SK-N-SH treated with all-trans-retinoic acid at 6 μM for 48 hours (cell line): ENCODE measurements at regions not wholly inside any gene's neighbourhood (a gene's known extent, or its start where the extent isn't known, plus 50 kb on each side); places are given as distances from the start of the nearest gene placed in this dataset.

Experiments used
- ATAC-seq: fragments of 200-7000 bp; cut with Tn5 transposase; 3 replicates; pipeline ENCODE4 v1.9.1; 2020; ENCODE audit warnings: mild to moderate bottlenecking, moderate library complexity
- BACH2 ChIP-seq: fragments of 250-450 bp; sonication (Bioruptor Pico); IDR thresholded peaks from 2 replicates; pipeline ENCODE4 v1.9.0; 2021; ENCODE audit warnings: mild to moderate bottlenecking, borderline replicate concordance
- CREB5 ChIP-seq: fragments of 250-450 bp; sonication (Bioruptor Pico); IDR thresholded peaks from 2 replicates; pipeline ENCODE4 v1.5.1; 2020; ENCODE audit warnings: low read depth, mild to moderate bottlenecking, moderate library complexity
- CSDC2 ChIP-seq: fragments of 250-450 bp; sonication (Bioruptor Pico); IDR thresholded peaks from 2 replicates; pipeline ENCODE4 v1.5.0; 2020; ENCODE audit warnings: mild to moderate bottlenecking, moderate library complexity
- CSRNP3 ChIP-seq: fragments of 250-450 bp; sonication (Bioruptor Pico); IDR thresholded peaks from 2 replicates; pipeline ENCODE4 v1.5.1; 2021; ENCODE audit warnings: mild to moderate bottlenecking, moderate library complexity
- ESRRG ChIP-seq: fragments of 250-450 bp; sonication (Bioruptor Pico); IDR thresholded peaks from 2 replicates; pipeline ENCODE4 v1.6.1; 2021; ENCODE audit warnings: mild to moderate bottlenecking
- GLIS3 ChIP-seq: fragments of 250-450 bp; sonication (Bioruptor Pico); IDR thresholded peaks from 2 replicates; pipeline ENCODE4 v1.5.0; 2020; ENCODE audit warnings: mild to moderate bottlenecking, moderate library complexity
- OSR1 ChIP-seq: fragments of 250-450 bp; sonication (Bioruptor Pico); IDR thresholded peaks from 2 replicates; pipeline ENCODE4 v1.8.0; 2022; ENCODE audit warnings: moderate library complexity, mild to moderate bottlenecking, inconsistent platforms
- PATZ1 ChIP-seq: fragments of 250-450 bp; sonication (Bioruptor Pico); IDR thresholded peaks from 2 replicates; pipeline ENCODE4 v1.8.0; 2020; ENCODE audit warnings: mild to moderate bottlenecking, moderate library complexity, borderline replicate concordance
- POU6F1 ChIP-seq: fragments of 250-450 bp; sonication (Bioruptor Pico); IDR thresholded peaks from 2 replicates; pipeline ENCODE4 v1.8.0; 2021; ENCODE audit warnings: low read depth, mild to moderate bottlenecking, moderate library complexity, borderline replicate concordance
- RARB ChIP-seq: fragments of 250-450 bp; sonication (Bioruptor Pico); IDR thresholded peaks from 2 replicates; pipeline ENCODE4 v1.8.0; 2021; ENCODE audit warnings: mild to moderate bottlenecking, moderate library complexity
- SNAI2 ChIP-seq: fragments of 250-450 bp; sonication (Bioruptor Pico); IDR thresholded peaks from 2 replicates; pipeline ENCODE4 v1.5.0; 2020; ENCODE audit warnings: mild to moderate bottlenecking, moderate library complexity
- TCF4 ChIP-seq: fragments of 250-450 bp; sonication (Bioruptor Pico); IDR thresholded peaks from 2 replicates; pipeline ENCODE4 v1.8.0; 2021; ENCODE audit warnings: mild to moderate bottlenecking, moderate library complexity, borderline replicate concordance
- TSHZ2 ChIP-seq: fragments of 250-450 bp; sonication (Bioruptor Pico); IDR thresholded peaks from 2 replicates; pipeline ENCODE4 v1.5.0; 2020; ENCODE audit warnings: mild to moderate bottlenecking, moderate library complexity
- ZC3H10 ChIP-seq: fragments of 250-450 bp; sonication (Bioruptor Pico); IDR thresholded peaks from 2 replicates; pipeline ENCODE4 v1.5.1; 2021; ENCODE audit warnings: mild to moderate bottlenecking, moderate library complexity
- ZFP3 ChIP-seq: fragments of 250-450 bp; sonication (Bioruptor Pico); IDR thresholded peaks from 2 replicates; pipeline ENCODE4 v1.5.0; 2020; ENCODE audit warnings: mild to moderate bottlenecking, moderate library complexity
- ZFP30 ChIP-seq: fragments of 450-650 bp; formaldehyde crosslinking; IDR thresholded peaks from 2 replicates; pipeline ENCODE4 v1.5.0; 2022; ENCODE audit warnings: mild to moderate bottlenecking, moderate library complexity
- ZNF565 ChIP-seq: fragments of 450-650 bp; formaldehyde crosslinking; conservative IDR thresholded peaks from 2 replicates; pipeline ENCODE4 v1.5.0; 2020; ENCODE audit warnings: low read depth, mild to moderate bottlenecking, moderate library complexity
- ZNF70 ChIP-seq: fragments of 450-650 bp; formaldehyde crosslinking; IDR thresholded peaks from 2 replicates; pipeline ENCODE4 v1.5.0; 2020; ENCODE audit warnings: mild to moderate bottlenecking, moderate library complexity
- ZNF8 ChIP-seq: fragments of 450-650 bp; formaldehyde crosslinking; IDR thresholded peaks from 2 replicates; pipeline ENCODE4 v1.5.0; 2020; ENCODE audit warnings: mild to moderate bottlenecking, moderate library complexity

GRCh38 chrX:39117101-39117500, 315.8 kb downstream of the MID1IP1 start:
- ATAC-seq: no peak
- TF ChIP-seq CREB5 (CRISPR knock-in tag) (no peak), SNAI2 (CRISPR knock-in tag) (no peak), OSR1 (CRISPR knock-in tag) (no peak), BACH2 (CRISPR knock-in tag) (no peak), ESRRG (CRISPR knock-in tag) (no peak), TSHZ2 (CRISPR knock-in tag) (no peak), PATZ1 (CRISPR knock-in tag) (no peak), GLIS3 (CRISPR knock-in tag) (no peak), ZFP30 (CRISPR knock-in tag) (no peak), RARB (CRISPR knock-in tag) (no peak), ZNF565 (no peak), ZC3H10 (no peak)

- no peak for ATAC-seq
- TF ChIP-seq ZC3H10 (no peak), ZFP3 (CRISPR knock-in tag) (no peak)
These were observed 320.6 kb downstream of the MID1IP1 start for GRCh38 chrX:39121903-39122302.

GRCh38 chrX:39125834-39126233, 324.6 kb downstream of the MID1IP1 start:
- ATAC-seq: no peak

More at GRCh38 chrX:39125834-39126233, 324.6 kb downstream of the MID1IP1 start:
- TF ChIP-seq ZNF565 (no peak), ZNF8 (CRISPR knock-in tag) (no peak), GLIS3 (CRISPR knock-in tag) (no peak), CSRNP3 (CRISPR knock-in tag) (no peak), CSDC2 (CRISPR knock-in tag) (no peak), ZNF70 (CRISPR knock-in tag) (no peak), SNAI2 (CRISPR knock-in tag) (no peak), ZC3H10 (no peak), OSR1 (CRISPR knock-in tag) (no peak), CREB5 (CRISPR knock-in tag) (no peak), POU6F1 (CRISPR knock-in tag) (no peak), TCF4 (CRISPR knock-in tag) (no peak)
